HCT116 (cell line): ENCODE measurements at regions not wholly inside any gene's neighbourhood (a gene's known extent, or its start where the extent isn't known, plus 50 kb on each side); places are given as distances from the start of the nearest gene placed in this dataset.

Experiments used
- CTCF ChIP-seq, 3 experiments: fragments of 200-600 bp in 1 of 3; sonication (generic) in 1 of 3; IDR thresholded peaks in 2 of 3; conservative IDR thresholded peaks in 1 of 3; 2 replicates each; pipeline ENCODE4 v1.5.1; 2012 to 2017; ENCODE audit warnings: low read depth in 2 of 3, low read length in 2 of 3, antibody characterized with exemption in 1 of 3, borderline replicate concordance in 1 of 3, control low read depth in 1 of 3, mild to moderate bottlenecking in 1 of 3, mixed read lengths in 1 of 3, mixed run types in 1 of 3, moderate library complexity in 1 of 3; ENCODE audit not compliant: insufficient read depth in 1 of 3
- EZH2 ChIP-seq: fragments of 200-600 bp; sonication (generic); IDR thresholded peaks from 2 replicates; pipeline ENCODE4 v1.6.1; 2017; ENCODE audit warnings: antibody characterized with exemption, mixed run types
- EZH2phosphoT487 ChIP-seq: fragments of 200-600 bp; IDR thresholded peaks from 2 replicates; pipeline ENCODE4 v1.6.1; 2018; ENCODE audit warnings: antibody characterized with exemption, borderline replicate concordance
- MAX ChIP-seq: IDR thresholded peaks from 2 replicates; pipeline ENCODE4 v1.6.1; 2012
- POLR2A ChIP-seq: IDR thresholded peaks from 2 replicates; pipeline ENCODE4 v1.7.0; 2011; ENCODE audit warnings: borderline replicate concordance; ENCODE audit not compliant: insufficient read depth, insufficient read length; ENCODE audit errors: extremely low read depth
- POLR2AphosphoS5 ChIP-seq: IDR thresholded peaks from 2 replicates; pipeline ENCODE4 v1.6.1; 2011; ENCODE audit warnings: mild to moderate bottlenecking, low read depth, low read length, moderate library complexity
- REST ChIP-seq: IDR thresholded peaks from 2 replicates; pipeline ENCODE4 v1.6.1; 2012; ENCODE audit warnings: low read depth
- SP1 ChIP-seq: IDR thresholded peaks from 2 replicates; pipeline ENCODE4 v1.6.1; 2012; ENCODE audit warnings: low read depth
- ZBTB33 ChIP-seq: IDR thresholded peaks from 2 replicates; pipeline ENCODE4 v1.6.1; 2011; ENCODE audit warnings: mild to moderate bottlenecking, low read length, moderate library complexity; ENCODE audit not compliant: insufficient replicate concordance; ENCODE audit errors: extremely low read depth

- TF ChIP-seq ZBTB33: no peak
- 0 out of 2 replicates have a peak, but pooled peaks have one; percentile 23 for TF ChIP-seq SP1
- TF ChIP-seq CTCF (IDR thresholded peaks at IDR 0.05 in 2 of 3, conservative IDR thresholded peaks at IDR 0.05 in 1 of 3; ENCODE audit: borderline replicate concordance in 1 of 3, insufficient read depth in 1 of 3, low read depth in 2 of 3, low read length in 2 of 3): no peak
- no peak for TF ChIP-seq EZH2
- no peak for TF ChIP-seq POLR2AphosphoS5
- TF ChIP-seq EZH2phosphoT487: no peak
- no peak for TF ChIP-seq REST
- peak; percentile 29; the same call in 1 of the 2 replicates for TF ChIP-seq MAX
- TF ChIP-seq POLR2A: no peak
Measured at GRCh38 chr18:34977838-34978532, 63.2 kb upstream of the MAPRE2 start.
